Body of pancreas (tissue), 4 donors: ENCODE measurements at regions not wholly inside any gene's neighbourhood (a gene's known extent, or its start where the extent isn't known, plus 50 kb on each side); places are given as distances from the start of the nearest gene placed in this dataset.

Experiments used
- ATAC-seq: fragments of 150-250 bp; one replicate; pipeline ENCODE4 v1.9.1; 2016
- DNase-seq, 4 donors: peaks; one replicate each; pipeline ENCODE4 v3.0.0-alpha.2; 2019
- H3K27ac ChIP-seq, 4 donors: fragments of 200-600 bp; sonication (generic); 1 replicate in 3 of 4; 2 replicates in 1 of 4; pipeline versions ENCODE4 v1.5.1 to v1.6.1; 2016 to 2019; ENCODE audit warnings: mild to moderate bottlenecking in 1 of 4, mixed read lengths in 1 of 4, moderate library complexity in 1 of 4
- H3K27me3 ChIP-seq, 2 donors: fragments of 200-600 bp; sonication (generic); one replicate each; pipeline ENCODE4 v1.6.0; 2016; ENCODE audit warnings: mild to moderate bottlenecking in 1 of 2
- H3K36me3 ChIP-seq, 2 donors: fragments of 200-600 bp; sonication (generic); replicated peaks in 1 of 2; 2 replicates each; pipeline ENCODE4 v1.5.1; 2016; ENCODE audit warnings: low read depth in 2 of 2; ENCODE audit not compliant: insufficient read depth in 1 of 2
- H3K4me1 ChIP-seq: fragments of 200-600 bp; sonication (generic); one replicate; pipeline ENCODE4 v1.6.0; 2016
- H3K4me3 ChIP-seq, 2 donors: fragments of 200-600 bp; sonication (generic); 1 replicate in 1 of 2; 2 replicates in 1 of 2; pipeline ENCODE4 v1.5.1; 2016 to 2019
- H3K9me3 ChIP-seq, 3 donors: fragments of 200-600 bp; sonication (generic); 1 replicate in 2 of 3; 2 replicates in 1 of 3; pipeline ENCODE4 v1.5.1; 2016
- POLR2A ChIP-seq, 3 donors: fragments of 450-650 bp; IDR thresholded peaks; one replicate each; pipeline ENCODE4 v1.6.1; 2016; ENCODE audit warnings: antibody characterized with exemption in 3 of 3, mild to moderate bottlenecking in 2 of 3
- WGBS, 2 donors: methylation state at CpG; one replicate each; pipeline ENCODE4 v1.1.5; 2017; 5-methylcytosine and 5-hydroxymethylcytosine counted together
- intact Hi-C: fragments of 100-400 bp; cut with DNase I; formaldehyde crosslinking; loops from one replicate; pipeline ENCODE4 v1.15.1; 2023
- TF ChIP-seq, protein P1 (sequence below), 7 experiments: fragments of 450-650 bp in 4 of 7; fragments of 200-600 bp in 3 of 7; sonication (generic) in 3 of 7; IDR thresholded peaks; one replicate each; pipeline ENCODE4 v1.5.1; 2016 to 2019; ENCODE audit warnings: antibody characterized with exemption in 7 of 7

DNA sequence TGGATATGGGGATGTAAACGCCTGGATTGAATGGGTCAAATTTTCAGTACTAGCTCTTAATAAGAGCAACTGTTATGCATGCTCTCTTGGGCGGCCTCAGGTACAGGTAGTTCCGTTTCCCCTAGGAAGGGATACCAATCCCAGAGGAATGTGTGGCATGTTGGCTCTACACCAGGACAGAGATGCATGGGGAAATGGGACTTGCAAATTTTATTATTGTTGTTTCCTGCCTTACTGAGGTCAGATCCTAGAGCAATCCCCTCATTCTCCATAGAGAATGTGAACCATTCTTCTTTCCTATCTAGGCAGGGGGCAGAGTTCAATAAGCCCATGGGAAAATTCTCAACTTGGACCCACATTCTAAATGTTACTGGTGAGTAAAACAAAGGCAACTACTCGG lies 361.8 kb upstream of the FGF16 start:
- ATAC-seq (no peak), DNase-seq (peak in 1 of 4 donors; percentile 13)
- Histone ChIP-seq H3K36me3 (no peaks in the 10 kb centered on the region), H3K4me1 (peaks cover 7% of the 10 kb centered on the region), H3K27me3 (no peaks in the 10 kb centered on the region), H3K27ac (no peak overlapping the region), H3K9me3 (no peaks in the 10 kb centered on the region), H3K4me3 (no peak overlapping the region)
- 56 to 58% methylated on average over 4 of the region's 4 CpGs for WGBS, 2 donors
- intact Hi-C loops: no loop called here
- TF ChIP-seq, protein P1, sequence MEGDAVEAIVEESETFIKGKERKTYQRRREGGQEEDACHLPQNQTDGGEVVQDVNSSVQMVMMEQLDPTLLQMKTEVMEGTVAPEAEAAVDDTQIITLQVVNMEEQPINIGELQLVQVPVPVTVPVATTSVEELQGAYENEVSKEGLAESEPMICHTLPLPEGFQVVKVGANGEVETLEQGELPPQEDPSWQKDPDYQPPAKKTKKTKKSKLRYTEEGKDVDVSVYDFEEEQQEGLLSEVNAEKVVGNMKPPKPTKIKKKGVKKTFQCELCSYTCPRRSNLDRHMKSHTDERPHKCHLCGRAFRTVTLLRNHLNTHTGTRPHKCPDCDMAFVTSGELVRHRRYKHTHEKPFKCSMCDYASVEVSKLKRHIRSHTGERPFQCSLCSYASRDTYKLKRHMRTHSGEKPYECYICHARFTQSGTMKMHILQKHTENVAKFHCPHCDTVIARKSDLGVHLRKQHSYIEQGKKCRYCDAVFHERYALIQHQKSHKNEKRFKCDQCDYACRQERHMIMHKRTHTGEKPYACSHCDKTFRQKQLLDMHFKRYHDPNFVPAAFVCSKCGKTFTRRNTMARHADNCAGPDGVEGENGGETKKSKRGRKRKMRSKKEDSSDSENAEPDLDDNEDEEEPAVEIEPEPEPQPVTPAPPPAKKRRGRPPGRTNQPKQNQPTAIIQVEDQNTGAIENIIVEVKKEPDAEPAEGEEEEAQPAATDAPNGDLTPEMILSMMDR (IDR thresholded peaks at IDR 0.05): no peak
- TF ChIP-seq POLR2A (IDR thresholded peaks at IDR 0.05): no peak

DNA sequence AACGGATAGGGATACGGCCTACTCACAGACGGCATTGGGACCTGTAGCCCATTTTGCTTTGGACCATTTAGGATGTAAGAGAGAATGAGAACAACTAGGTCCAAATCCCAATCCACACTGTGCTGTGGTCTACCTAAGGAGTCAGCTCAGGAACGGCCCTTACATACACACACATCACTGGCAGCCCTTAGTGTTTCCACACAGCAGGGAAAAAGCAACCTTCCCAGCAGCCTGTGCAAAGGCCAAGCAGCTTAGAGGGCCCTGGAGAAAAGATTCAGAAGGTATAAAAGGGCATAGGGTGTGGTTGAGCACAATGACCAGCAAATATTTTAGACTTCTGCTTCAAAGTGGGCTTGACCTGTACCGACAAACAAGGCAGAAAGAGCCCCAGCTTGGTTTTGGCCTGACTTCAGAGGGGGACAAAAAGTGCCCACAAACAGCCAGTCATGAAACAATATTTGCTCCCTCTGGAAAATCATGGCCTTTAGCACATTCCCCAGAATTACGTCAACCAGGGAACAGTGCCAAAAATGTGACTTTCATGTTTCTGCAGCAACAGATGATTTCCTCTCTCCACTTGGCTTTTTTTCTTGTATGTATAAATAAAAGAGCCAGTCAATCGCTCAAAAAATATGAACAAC lies 359.5 kb upstream of the FGF16 start:
- TF ChIP-seq POLR2A (IDR thresholded peaks at IDR 0.05): no peak
- TF ChIP-seq, protein P1 (IDR thresholded peaks at IDR 0.05): no peak
- H3K4me3 ChIP-seq: no peak overlapping the region
- H3K36me3 ChIP-seq: no peaks in the 10 kb centered on the region
- H3K27ac ChIP-seq: peak overlapping the region in 1 of 4 donors; percentile 43
- no peaks in the 10 kb centered on the region for H3K27me3 ChIP-seq
- intact Hi-C loops: no loop called here
- WGBS, 2 donors: 47 to 53% methylated on average over 7 of the region's 7 CpGs
- DNase-seq: peak; percentile 53 to 67 (median 56)
- peaks cover 7% of the 10 kb centered on the region for H3K4me1 ChIP-seq
- no peaks in the 10 kb centered on the region for H3K9me3 ChIP-seq
- peak; percentile 62 for ATAC-seq

DNA sequence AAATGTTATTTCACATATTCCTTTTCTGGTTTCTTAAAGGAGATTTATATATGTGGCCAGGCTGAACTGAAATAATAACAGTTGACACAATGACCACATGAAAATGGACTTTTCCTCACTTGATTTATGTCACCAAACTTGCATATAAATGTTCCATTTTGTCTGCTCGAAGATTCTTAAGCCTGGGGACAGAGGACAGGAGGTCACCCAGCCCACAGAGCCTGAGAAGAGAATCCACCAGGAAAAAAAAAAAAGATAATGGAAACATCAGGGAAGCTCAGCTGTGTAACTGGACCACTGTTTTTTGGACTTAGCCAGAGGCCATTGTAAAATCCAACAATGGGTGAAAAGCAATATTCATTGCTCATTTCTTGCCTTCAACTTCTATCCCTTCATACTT lies 359.0 kb upstream of the FGF16 start:
- DNase-seq (no peak), ATAC-seq (no peak)
- Histone ChIP-seq H3K27ac (no peak overlapping the region), H3K36me3 (no peaks in the 10 kb centered on the region), H3K4me1 (peaks cover 7% of the 10 kb centered on the region), H3K4me3 (no peak overlapping the region), H3K9me3 (no peaks in the 10 kb centered on the region), H3K27me3 (no peaks in the 10 kb centered on the region)
- intact Hi-C loops: no loop called here
- no peak for TF ChIP-seq POLR2A (IDR thresholded peaks at IDR 0.05)
- TF ChIP-seq, protein P1 (IDR thresholded peaks at IDR 0.05): no peak
- WGBS, 2 donors: 13 to 36% methylated on average over 1 of the region's 1 CpG

DNA sequence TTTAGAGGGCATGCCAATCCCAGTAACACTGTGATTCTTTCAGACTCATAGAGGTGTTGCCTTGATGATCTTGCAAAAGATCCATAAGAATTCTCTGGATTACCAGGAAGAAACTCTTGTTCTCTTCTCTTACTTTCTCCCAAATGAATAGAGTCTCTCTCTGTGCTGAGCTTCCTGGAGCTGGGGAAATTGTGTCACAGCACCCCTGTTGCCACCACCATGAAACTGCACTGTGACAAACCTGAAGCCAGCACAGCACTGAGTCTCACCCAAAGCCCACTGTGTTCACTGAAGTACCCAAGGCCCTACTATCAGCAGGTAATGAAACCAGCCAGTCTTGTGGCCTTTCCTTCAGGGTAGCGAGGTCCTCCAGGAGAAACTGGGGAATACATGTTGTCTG lies 332.7 kb upstream of the FGF16 start:
- TF ChIP-seq, protein P1 (IDR thresholded peaks at IDR 0.05): no peak
- no peak for TF ChIP-seq POLR2A (IDR thresholded peaks at IDR 0.05)
- Histone ChIP-seq H3K4me3 (no peak overlapping the region), H3K9me3 (no peaks in the 10 kb centered on the region), H3K27me3 (no peaks in the 10 kb centered on the region), H3K36me3 (no peaks in the 10 kb centered on the region), H3K27ac (no peak overlapping the region), H3K4me1 (no peaks in the 10 kb centered on the region)
- DNase-seq (no peak), ATAC-seq (no peak)
- intact Hi-C loops: no loop called here
- WGBS, 2 donors: 89% methylated on average over 1 of the region's 1 CpG; no CpG with 5 or more reads in 1 of the 2 donors

DNA sequence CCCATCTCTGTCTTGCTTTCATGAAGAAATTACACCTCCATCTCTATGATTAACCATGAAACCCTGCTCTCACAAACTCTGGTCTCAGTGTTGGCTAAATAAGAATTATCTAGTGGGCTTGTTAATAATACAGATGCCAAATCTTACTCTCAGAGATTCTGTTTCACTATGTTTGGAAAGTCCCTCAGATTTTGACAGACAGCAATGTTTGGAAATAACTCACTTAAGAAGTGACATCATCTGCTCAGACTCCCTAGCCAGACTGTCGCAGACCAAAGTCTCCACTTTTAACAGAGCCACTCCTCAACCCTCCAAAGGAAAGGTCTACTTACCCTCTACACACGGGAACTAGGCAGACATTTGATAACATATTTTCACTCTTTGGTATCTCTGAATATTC lies 328.5 kb upstream of the FGF16 start:
- Histone ChIP-seq H3K4me1 (no peaks in the 10 kb centered on the region), H3K27ac (no peak overlapping the region), H3K27me3 (no peaks in the 10 kb centered on the region), H3K4me3 (no peak overlapping the region), H3K36me3 (no peaks in the 10 kb centered on the region), H3K9me3 (no peaks in the 10 kb centered on the region)
- intact Hi-C loops: no loop called here
- WGBS, 2 donors: 55 to 60% methylated on average over 2 of the region's 2 CpGs
- no peak for TF ChIP-seq POLR2A (IDR thresholded peaks at IDR 0.05)
- TF ChIP-seq, protein P1 (IDR thresholded peaks at IDR 0.05): no peak
- ATAC-seq: no peak
- DNase-seq: no peak
